Right cardiac atrium (tissue), 5 donors: ENCODE measurements at regions not wholly inside any gene's neighbourhood (a gene's known extent, or its start where the extent isn't known, plus 50 kb on each side); places are given as distances from the start of the nearest gene placed in this dataset.
A peak's percentile ranks its signal among the peaks of the same experiment; 100 is the strongest.

Experiments used
- ATAC-seq, 2 donors: fragments of 200-7000 bp; cut with Tn5 transposase; one replicate each; pipeline versions ENCODE4 v1.8.0 to v1.9.1; 2020; ENCODE audit warnings: moderate library complexity in 2 of 2, mild to moderate bottlenecking in 1 of 2
- DNase-seq, 3 donors: peaks; one replicate each; pipeline ENCODE4 v3.0.0-alpha.2; 2020
- H3K27ac ChIP-seq: one replicate; pipeline ENCODE4 v1.5.1; 2013; ENCODE audit warnings: mild to moderate bottlenecking, low read length, control low read depth, moderate library complexity
- H3K27me3 ChIP-seq: one replicate; pipeline ENCODE4 v1.6.1; 2013; ENCODE audit not compliant: control insufficient read depth, insufficient read depth
- H3K4me1 ChIP-seq: one replicate; pipeline ENCODE4 v1.6.1; 2013; ENCODE audit warnings: low read length; ENCODE audit not compliant: control insufficient read depth, insufficient read depth
- H3K4me3 ChIP-seq: one replicate; pipeline ENCODE4 v1.5.1; 2013; ENCODE audit warnings: low read length, control low read depth
- H3K9me3 ChIP-seq: one replicate; pipeline ENCODE4 v1.6.1; 2013; ENCODE audit warnings: low read length; ENCODE audit not compliant: control insufficient read depth
- WGBS: extraction: QIAGEN DNeasy Blood & Tissue Kit; methylation state at CpG from one replicate; pipeline ENCODE4 v1.1.7; 2013; 5-methylcytosine and 5-hydroxymethylcytosine counted together
- intact Hi-C, 4 donors: fragments of 100-400 bp; cut with DNase I; formaldehyde crosslinking; loops; one replicate each; pipeline versions ENCODE4 v1.11.0 to v1.14.0; 2022 to 2023
- donor health status: healthy with polysubstance abuse.
- donor health status: DM: no; HTN: yes; CAD: no.
- donor health status: DM: no; HTN: no; CAD: no.
- donor health status: DM: no; HTN: yes; CAD: no; lungs with severe emphysema.
- donor health status: DM: yes; HTN: yes; CAD: no.

DNA sequence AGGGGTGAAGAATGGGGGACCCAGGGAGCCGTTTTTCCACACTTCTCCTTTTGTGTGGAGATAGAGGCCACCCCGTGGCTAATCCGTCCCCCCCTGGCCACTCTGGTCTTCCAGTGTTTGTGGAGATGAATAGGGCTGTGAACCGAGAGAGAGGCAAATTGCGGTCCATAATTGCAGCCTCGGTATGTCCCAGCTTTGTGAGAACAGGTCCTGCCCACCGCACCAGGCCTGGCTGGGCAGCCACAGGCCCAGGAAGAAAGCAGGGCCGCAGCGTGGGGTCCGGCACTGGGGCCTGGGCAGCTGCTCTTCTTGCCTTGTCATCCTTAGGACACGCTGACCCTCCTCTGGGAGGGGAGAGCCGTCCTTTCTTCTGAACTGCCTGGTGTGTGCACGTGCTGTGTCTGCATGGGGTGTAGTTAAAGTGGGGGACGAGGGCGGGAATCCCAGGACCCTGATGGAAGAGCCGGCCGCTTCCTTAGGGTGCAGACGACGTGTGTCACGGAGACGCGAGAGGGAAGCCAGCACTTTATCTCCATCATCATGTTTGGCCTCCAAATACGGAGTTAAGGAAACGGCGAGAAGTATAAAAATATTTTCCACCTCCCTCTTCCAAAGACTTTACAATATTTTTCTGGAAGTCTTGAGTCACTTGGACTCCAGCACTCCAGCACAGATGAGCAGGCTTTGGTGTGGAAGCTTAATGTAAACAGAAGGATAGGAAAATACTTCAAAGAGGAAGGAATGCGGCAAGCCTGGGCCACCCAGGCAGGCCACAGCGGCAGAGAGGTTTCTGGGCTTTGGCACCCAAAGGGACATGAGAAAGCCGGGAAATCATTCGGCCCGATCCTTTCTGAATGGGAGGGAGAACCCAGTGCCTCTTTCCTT, 1248.4 kb downstream of the BRD1 start:
- Histone ChIP-seq H3K27ac (no peak overlapping the region), H3K27me3 (no peaks in the 10 kb centered on the region), H3K4me3 (no peak overlapping the region), H3K4me1 (no peaks in the 10 kb centered on the region), H3K9me3 (no peaks in the 10 kb centered on the region)
- ATAC-seq (no peak), DNase-seq (peak; percentile 3 to 23 (median 10))
- WGBS = 58% methylated on average over 30 of the region's 30 CpGs
- intact Hi-C loops = loop anchor here in 3 of 4 donors (5.0 to 10.0 kb wide), 3 partner anchors 726 to 1056 kb away; no protein-coding TSS in a partner anchor

- intact Hi-C loops = loop anchor here in 3 of 4 donors (5.0 to 10.0 kb wide), 3 partner anchors 726 to 1056 kb away; no protein-coding TSS in a partner anchor
- H3K4me3 ChIP-seq = no peak overlapping the region
- DNase-seq (peak; percentile 3 to 38 (median 20)), ATAC-seq (no peak)
- H3K27me3 ChIP-seq = no peaks in the 10 kb centered on the region
- no peaks in the 10 kb centered on the region for H3K9me3 ChIP-seq
- H3K27ac ChIP-seq = no peak overlapping the region
- WGBS = 84% methylated on average over 24 of the region's 24 CpGs
- H3K4me1 ChIP-seq = no peaks in the 10 kb centered on the region
Observed at GRCh38 chr22:48578138-48579042, 1249.3 kb downstream of the BRD1 start.

DNA sequence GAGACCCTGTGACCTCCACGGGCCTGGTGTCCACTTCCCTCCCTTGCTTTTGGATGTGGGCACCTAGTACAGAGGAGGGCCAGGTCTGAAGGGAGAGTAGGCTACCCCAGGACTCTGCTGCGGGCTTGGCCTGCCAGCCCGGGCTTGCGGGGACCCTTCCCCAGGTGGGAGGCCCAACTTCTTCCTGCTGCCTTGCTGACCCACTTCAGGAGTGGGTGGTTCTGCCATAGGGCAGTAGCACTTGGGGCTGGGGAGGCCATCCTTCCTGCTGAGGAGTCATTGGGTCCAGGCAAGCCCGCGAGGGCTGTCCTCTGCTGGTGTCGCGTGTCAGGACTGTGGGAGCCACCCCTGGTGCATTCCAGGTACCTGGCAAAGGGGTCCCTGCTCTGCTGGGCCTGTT, 1250.0 kb downstream of the BRD1 start:
- H3K4me1 ChIP-seq = no peaks in the 10 kb centered on the region
- no peaks in the 10 kb centered on the region for H3K27me3 ChIP-seq
- intact Hi-C loops = loop anchor here in 3 of 4 donors (5.0 to 10.0 kb wide), 3 partner anchors 727 to 1057 kb away; no protein-coding TSS in a partner anchor
- WGBS = 90% methylated on average over 8 of the region's 8 CpGs
- DNase-seq (peak; percentile 2 to 46 (median 34)), ATAC-seq (no peak)
- H3K4me3 ChIP-seq = no peak overlapping the region
- H3K9me3 ChIP-seq = no peaks in the 10 kb centered on the region
- H3K27ac ChIP-seq = no peak overlapping the region

- Histone ChIP-seq H3K9me3 (no peaks in the 10 kb centered on the region), H3K27me3 (no peaks in the 10 kb centered on the region), H3K4me3 (no peak overlapping the region), H3K27ac (no peak overlapping the region), H3K4me1 (no peaks in the 10 kb centered on the region)
- 49% methylated on average over 29 of the region's 29 CpGs for WGBS
- ATAC-seq (peak in 1 of 2 donors; percentile 13), DNase-seq (peak; percentile 4 to 43 (median 31))
- intact Hi-C loops = loop anchor here in 3 of 4 donors (5.0 to 10.0 kb wide), 3 partner anchors 728 to 1058 kb away; no protein-coding TSS in a partner anchor
Observed at GRCh38 chr22:48577014-48577690, 1250.5 kb downstream of the BRD1 start.

GRCh38 chr22:48576333-48577013, 1251.2 kb downstream of the BRD1 start:
- intact Hi-C loops = loop anchor here in 3 of 4 donors (5.0 to 10.0 kb wide), 3 partner anchors 728 to 1058 kb away; no protein-coding TSS in a partner anchor
- no peak overlapping the region for H3K27ac ChIP-seq
- no peaks in the 10 kb centered on the region for H3K4me1 ChIP-seq
- peak overlapping the region; percentile 49 for H3K4me3 ChIP-seq
- ATAC-seq (peak in 1 of 2 donors; percentile 45), DNase-seq (peak; percentile 8 to 42 (median 31))
- no peaks in the 10 kb centered on the region for H3K9me3 ChIP-seq
- no peaks in the 10 kb centered on the region for H3K27me3 ChIP-seq
- under 1% methylated on average over 103 of the region's 103 CpGs for WGBS

DNA sequence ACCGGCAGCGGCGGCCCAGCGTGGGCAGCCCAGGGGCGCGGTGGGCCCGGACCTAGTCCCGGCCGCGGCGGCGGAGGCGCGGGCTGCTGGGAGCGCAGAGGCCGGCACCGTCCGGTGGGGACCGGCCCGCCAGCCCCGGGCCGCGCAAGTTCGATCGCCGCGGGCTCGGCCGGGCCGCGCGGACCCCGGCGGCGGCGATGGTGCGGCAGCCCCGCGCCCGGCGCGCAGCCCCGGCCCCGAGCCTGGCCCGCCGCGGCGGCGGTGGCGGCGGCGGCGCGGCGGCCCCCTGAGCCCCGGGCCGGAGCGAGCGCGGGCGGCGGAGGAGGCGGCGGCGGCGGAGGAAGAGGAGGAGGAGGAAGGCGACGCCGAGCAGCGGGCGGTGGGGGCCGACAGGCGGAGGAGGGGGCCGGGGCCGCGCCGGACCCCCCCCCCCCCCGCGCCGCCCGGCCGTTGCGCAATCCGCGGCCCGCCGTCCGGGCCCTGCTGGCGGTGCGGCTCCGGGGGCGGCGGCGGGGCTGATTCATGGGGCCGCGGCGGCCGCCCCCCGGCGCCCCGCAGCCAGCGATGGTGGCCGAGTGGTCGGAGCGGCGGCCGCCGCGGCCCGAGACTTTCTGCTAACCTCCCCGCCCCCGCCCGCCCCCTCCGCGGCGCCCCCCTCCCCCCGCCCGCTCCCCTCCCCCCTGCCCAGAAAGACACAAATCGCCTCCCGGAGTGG, 1251.9 kb downstream of the BRD1 start:
- H3K27ac ChIP-seq = no peak overlapping the region
- under 1% methylated on average over 95 of the region's 120 CpGs for WGBS
- DNase-seq (peak; percentile 6 to 33 (median 31)), ATAC-seq (no peak)
- H3K27me3 ChIP-seq = no peaks in the 10 kb centered on the region
- H3K4me1 ChIP-seq = no peaks in the 10 kb centered on the region
- peak overlapping the region; percentile 49 for H3K4me3 ChIP-seq
- intact Hi-C loops = loop anchor here in 3 of 4 donors (5.0 to 10.0 kb wide), 3 partner anchors 729 to 1059 kb away; no protein-coding TSS in a partner anchor
- no peaks in the 10 kb centered on the region for H3K9me3 ChIP-seq

GRCh38 chr22:48574776-48575617, 1252.7 kb downstream of the BRD1 start:
- Histone ChIP-seq H3K9me3 (no peaks in the 10 kb centered on the region), H3K27ac (no peak overlapping the region), H3K4me3 (peak overlapping the region; percentile 49), H3K4me1 (no peaks in the 10 kb centered on the region), H3K27me3 (no peaks in the 10 kb centered on the region)
- peak in 1 of 2 donors; percentile 71 for ATAC-seq
- WGBS = 8% methylated on average over 92 of the region's 92 CpGs
- intact Hi-C loops = loop anchor here in 3 of 4 donors (5.0 to 10.0 kb wide), 3 partner anchors 730 to 1060 kb away; no protein-coding TSS in a partner anchor
- peak; percentile 30 to 67 (median 58) for DNase-seq

DNA sequence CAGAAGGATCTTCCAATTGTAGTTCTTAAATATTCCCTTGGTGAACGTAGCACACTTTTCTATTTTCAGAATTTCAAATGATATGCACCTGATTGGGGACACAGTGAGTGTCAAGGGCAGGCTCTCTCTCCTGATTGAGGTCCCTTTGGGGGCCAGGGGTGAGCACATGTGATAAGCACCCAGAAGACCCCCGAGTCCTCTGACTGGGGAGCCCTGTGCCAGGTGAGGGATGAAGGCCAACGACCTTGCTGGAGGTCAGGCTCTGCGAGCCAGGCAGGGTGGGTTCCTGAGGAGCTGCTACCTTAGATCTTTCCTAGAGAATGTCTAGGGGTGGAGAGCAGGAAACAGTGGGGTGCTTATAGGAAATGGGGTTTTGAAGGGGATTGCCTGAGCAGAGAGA, 1253.9 kb downstream of the BRD1 start:
- no peak for ATAC-seq
- no peak overlapping the region for H3K27ac ChIP-seq
- DNase-seq = peak in 1 of 3 donors; percentile 4
- no peaks in the 10 kb centered on the region for H3K4me1 ChIP-seq
- intact Hi-C loops = loop anchor here in 2 of 4 donors (10.0 kb wide), 2 partner anchors 731 to 1061 kb away; no protein-coding TSS in a partner anchor
- H3K27me3 ChIP-seq = no peaks in the 10 kb centered on the region
- WGBS = 77% methylated on average over 4 of the region's 4 CpGs
- H3K9me3 ChIP-seq = no peaks in the 10 kb centered on the region
- no peak overlapping the region for H3K4me3 ChIP-seq

DNA sequence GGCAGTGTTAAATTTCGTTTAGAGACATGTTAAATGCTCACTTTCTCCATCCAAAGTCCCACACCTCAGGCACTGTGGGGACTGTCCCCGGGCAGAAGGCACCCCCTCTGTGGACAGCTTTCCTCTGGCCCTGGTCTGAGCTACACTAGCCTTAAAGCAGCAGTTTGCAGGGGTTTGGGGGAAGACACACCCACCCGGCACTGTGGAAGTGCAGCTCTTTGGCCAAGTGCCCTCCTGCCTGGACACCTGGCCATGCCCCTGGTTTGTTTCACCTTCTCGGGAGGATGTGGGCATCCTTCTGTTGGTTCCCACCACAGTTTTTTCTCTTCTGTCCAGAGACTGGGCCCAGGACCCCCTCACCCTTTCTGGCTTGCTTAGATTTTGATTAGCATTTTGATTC, 1254.7 kb downstream of the BRD1 start:
- Histone ChIP-seq H3K27me3 (no peaks in the 10 kb centered on the region), H3K27ac (no peak overlapping the region), H3K4me3 (no peak overlapping the region), H3K4me1 (no peaks in the 10 kb centered on the region), H3K9me3 (no peaks in the 10 kb centered on the region)
- WGBS = 80% methylated on average over 4 of the region's 4 CpGs
- ATAC-seq (no peak), DNase-seq (peak in 2 of 3 donors; percentile 1 to 14)
- intact Hi-C loops = loop anchor here in 2 of 4 donors (10.0 kb wide), 2 partner anchors 732 to 1062 kb away; no protein-coding TSS in a partner anchor
